ENCODE measurements at regions not wholly inside any gene's neighbourhood (a gene's known extent, or its start where the extent isn't known, plus 50 kb on each side); places are given as distances from the start of the nearest gene placed in this dataset.
"Not testable (repeated sequence)": the region's sequence is repeated elsewhere in the genome, so short reads cannot be mapped to it uniquely, and the experiment has no call there.

DNA sequence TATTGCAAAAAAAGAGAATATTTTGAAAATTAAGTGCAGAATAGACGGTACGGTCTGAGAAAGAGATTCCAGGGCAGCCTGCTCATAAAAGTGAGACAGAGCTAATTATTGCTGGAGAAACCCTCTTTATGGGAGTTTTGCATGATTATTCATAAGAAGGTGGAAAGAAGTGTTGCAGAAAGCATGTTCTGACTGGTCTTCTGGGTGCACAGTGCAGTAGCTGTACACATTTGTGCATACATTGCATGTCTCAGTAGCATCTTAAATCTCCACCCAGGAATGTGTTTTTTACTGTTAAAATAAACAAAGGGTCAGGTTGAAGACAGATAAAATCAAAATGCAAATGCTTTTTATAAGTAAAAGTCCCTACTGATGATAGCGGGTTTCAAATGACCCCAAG lies 1813.6 kb upstream of the DEFB115 start:
- in situ Hi-C loops (cut with HindIII; ENCODE audit: low pct_unique_long_range_greater_than_20kb, low sequenced_read_pairs), result no loop called here
- H3K36me3 ChIP-seq (ENCODE audit: control insufficient read depth, insufficient read depth, low read length), result no peaks in the 10 kb centered on the region
- ATAC-seq (no peak), DNase-seq (ENCODE audit: low read depth, low spot score) (no peak)
- 0 out of 2 replicates have a peak, but pooled peaks cover 2% of the 10 kb centered on the region for H3K27me3 ChIP-seq (ENCODE audit: control insufficient read depth, insufficient read depth, low read length)
- no peak overlapping the region; a peak in 1 of 4 replicates for H3K4me3 ChIP-seq (ENCODE audit: low read depth in 2 of 2, low read length in 2 of 2)
- POLR2A ChIA-PET, result no interaction called here
- intact Hi-C loops (cut with micrococcal nuclease; ENCODE audit: unreplicated experiment), result loop anchor here (10.0 kb wide), 1 partner anchor 321 kb away; no protein-coding TSS in a partner anchor
- BruUV-seq (replicated peaks), result no TSS peak
- no peak overlapping the region for H3K27ac ChIP-seq (ENCODE audit: low read length)
- TF ChIP-seq TCF7L2 (IDR thresholded peaks at IDR 0.05; ENCODE audit: low read depth, low read length), result no peak
- TF ChIP-seq SIN3A (IDR thresholded peaks at IDR 0.05; ENCODE audit: borderline replicate concordance, insufficient read depth, low read depth, low read length), result no peak
- TF ChIP-seq REST (IDR thresholded peaks at IDR 0.05; ENCODE audit: insufficient read depth in 1 of 2, low read depth in 2 of 2, low read length in 1 of 2), result no peak
- no peak for TF ChIP-seq CTCF (IDR thresholded peaks at IDR 0.05)
- TF ChIP-seq POLR2AphosphoS5 (IDR thresholded peaks at IDR 0.05; ENCODE audit: low read depth, low read length), result no peak
- H3K4me1 ChIP-seq (ENCODE audit: control insufficient read depth, insufficient read depth, low read length), result peaks cover 6% of the 10 kb centered on the region; the same call in 1 of the 2 replicates
- CTCF ChIA-PET, result no interaction called here
- no peaks in the 10 kb centered on the region for H3K9me3 ChIP-seq (ENCODE audit: control insufficient read depth, insufficient read depth, low read depth, low read length)

GRCh38 chr20:29445050-29445907 lies 1812.2 kb upstream of the DEFB115 start:
- CTCF ChIA-PET, result interaction anchor here (0.7 kb wide), 1 partner anchor 9 kb away, joined by 3 read pairs; no protein-coding TSS in a partner anchor
- ATAC-seq, result peak; percentile 99
- H3K27me3 ChIP-seq (ENCODE audit: control insufficient read depth, insufficient read depth, low read length); POLR2A ChIA-PET; in situ Hi-C loops (cut with HindIII; ENCODE audit: low pct_unique_long_range_greater_than_20kb, low sequenced_read_pairs); H3K4me1 ChIP-seq (ENCODE audit: control insufficient read depth, insufficient read depth, low read length); H3K9me3 ChIP-seq (ENCODE audit: control insufficient read depth, insufficient read depth, low read depth, low read length); BruUV-seq (replicated peaks); H3K36me3 ChIP-seq (ENCODE audit: control insufficient read depth, insufficient read depth, low read length): not testable (repeated sequence)
- intact Hi-C loops (cut with micrococcal nuclease; ENCODE audit: unreplicated experiment), result loop anchor here (10.0 kb wide), 1 partner anchor 320 kb away; no protein-coding TSS in a partner anchor
- peak; percentile 32; the same call in 1 of the 2 replicates for TF ChIP-seq POLR2AphosphoS5 (IDR thresholded peaks at IDR 0.05; ENCODE audit: low read depth, low read length)
- TF ChIP-seq TCF7L2 (IDR thresholded peaks at IDR 0.05; ENCODE audit: low read depth, low read length), result peak; percentile 79
- Histone ChIP-seq H3K4me3 (ENCODE audit: low read depth in 2 of 2, low read length in 2 of 2) (peak overlapping the region; percentile 51 to 74), H3K27ac (ENCODE audit: low read length) (peak overlapping the region; percentile 48)
- DNase-seq (ENCODE audit: low read depth, low spot score), result peak; percentile 84

DNA sequence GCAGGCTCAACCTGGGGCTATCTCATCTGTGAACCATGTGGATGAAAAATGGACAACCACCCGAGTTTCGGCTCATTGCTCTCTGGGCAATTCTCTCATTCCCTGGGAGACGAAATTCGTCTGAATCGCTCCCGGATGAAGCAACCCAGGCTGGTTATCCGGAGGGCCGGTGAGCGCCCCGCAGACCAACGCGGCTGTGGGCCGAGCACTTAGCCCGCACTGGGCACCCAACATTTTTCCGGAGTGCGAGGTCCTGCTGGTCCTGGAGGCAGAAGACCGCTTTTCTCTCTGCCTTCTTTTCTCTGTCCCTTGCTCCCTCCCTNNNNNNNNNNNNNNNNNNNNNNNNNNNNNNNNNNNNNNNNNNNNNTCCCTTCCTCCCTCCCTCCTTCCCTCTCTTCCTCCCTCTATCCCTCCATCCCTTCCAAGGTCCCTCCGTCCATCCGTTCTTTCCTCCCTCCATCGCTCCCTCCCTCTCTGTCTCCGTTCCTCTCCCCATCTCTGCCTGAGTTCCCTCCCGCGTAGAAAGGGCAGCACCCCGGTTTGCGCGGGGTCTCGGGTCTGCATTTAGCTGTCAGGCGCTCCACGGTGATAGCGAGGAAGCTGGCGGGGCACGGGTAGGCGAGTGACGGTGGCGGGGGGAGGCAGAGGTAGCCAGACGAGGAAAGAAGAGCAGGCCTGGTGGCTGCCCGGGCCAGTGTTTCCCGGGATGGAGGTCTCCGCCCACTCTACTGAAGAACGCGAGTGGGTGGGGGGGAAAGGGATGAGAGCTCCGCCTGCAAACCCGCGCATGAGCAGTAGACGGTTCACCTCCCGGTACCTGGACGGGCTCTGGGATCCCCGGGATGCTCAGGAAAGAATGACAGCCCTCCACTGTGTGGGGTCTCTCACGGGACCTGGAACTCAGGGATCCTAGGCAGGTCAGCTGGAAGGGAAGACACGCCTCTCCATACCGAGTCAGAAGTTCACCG lies 1809.7 kb upstream of the DEFB115 start:
- intact Hi-C loops (cut with micrococcal nuclease; ENCODE audit: unreplicated experiment), result loop anchor here (10.0 kb wide), 1 partner anchor 317 kb away; no protein-coding TSS in a partner anchor
- H3K27ac ChIP-seq (ENCODE audit: low read length); H3K9me3 ChIP-seq (ENCODE audit: control insufficient read depth, insufficient read depth, low read depth, low read length); DNase-seq (ENCODE audit: low read depth, low spot score); ATAC-seq; H3K27me3 ChIP-seq (ENCODE audit: control insufficient read depth, insufficient read depth, low read length); H3K36me3 ChIP-seq (ENCODE audit: control insufficient read depth, insufficient read depth, low read length); POLR2A ChIA-PET; BruUV-seq (replicated peaks); in situ Hi-C loops (cut with HindIII; ENCODE audit: low pct_unique_long_range_greater_than_20kb, low sequenced_read_pairs); H3K4me1 ChIP-seq (ENCODE audit: control insufficient read depth, insufficient read depth, low read length); CTCF ChIA-PET: not testable (repeated sequence)
- peak overlapping the region in 1 of 2 experiments; percentile 19; a peak in 1 of 4 replicates for H3K4me3 ChIP-seq (ENCODE audit: low read depth in 2 of 2, low read length in 2 of 2)
